GM12878 (cell line): ENCODE measurements at regions not wholly inside any gene's neighbourhood (a gene's known extent, or its start where the extent isn't known, plus 50 kb on each side); places are given as distances from the start of the nearest gene placed in this dataset.

ENCODE experiments used
- E2F8 ChIP-seq: fragments of 450-650 bp; IDR thresholded peaks from 2 replicates; pipeline ENCODE4 v1.6.1; 2018; ENCODE audit warnings: mild to moderate bottlenecking, low read depth, moderate library complexity; ENCODE audit not compliant: partially characterized antibody
- GABPA ChIP-seq: IDR thresholded peaks from 2 replicates; pipeline ENCODE4 v1.6.1; 2014; ENCODE audit warnings: antibody characterized with exemption, low read depth, mild to moderate bottlenecking, inconsistent platforms
- MYC ChIP-seq: IDR thresholded peaks from 2 replicates; pipeline ENCODE4 v1.6.1; 2011; ENCODE audit warnings: mild to moderate bottlenecking, low read length, moderate library complexity, inconsistent platforms; ENCODE audit not compliant: insufficient read depth, insufficient replicate concordance, insufficient read length, severe bottlenecking
- NR2C1 ChIP-seq: fragments of 450-650 bp; IDR thresholded peaks from 2 replicates; pipeline ENCODE4 v1.6.1; 2017; ENCODE audit warnings: antibody characterized with exemption, mild to moderate bottlenecking, moderate library complexity
- RFX5 ChIP-seq: IDR thresholded peaks from 2 replicates; pipeline ENCODE4 v1.6.1; 2011; ENCODE audit warnings: low read depth, low read length, improper control_type of control experiment
- SMARCA5 ChIP-seq: fragments of 450-650 bp; IDR thresholded peaks from 2 replicates; pipeline ENCODE4 v1.6.1; 2017; ENCODE audit warnings: mild to moderate bottlenecking
- TARDBP ChIP-seq: IDR thresholded peaks from 2 replicates; pipeline ENCODE4 v1.6.1; 2016; ENCODE audit warnings: borderline replicate concordance
- ZBTB11 ChIP-seq: fragments of 450-650 bp; formaldehyde crosslinking; IDR thresholded peaks from 2 replicates; pipeline ENCODE4 v1.5.0; 2022; ENCODE audit warnings: mild to moderate bottlenecking, missing genetic modification characterization
- ZSCAN29 ChIP-seq: fragments of 450-650 bp; IDR thresholded peaks from 2 replicates; pipeline ENCODE4 v1.6.1; 2017; ENCODE audit warnings: mild to moderate bottlenecking, moderate library complexity
- TF ChIP-seq, protein P1 (sequence below): fragments of 150-350 bp; IDR thresholded peaks from 2 replicates; pipeline ENCODE4 v1.6.1; 2016; ENCODE audit warnings: low read depth, low read length
- TF ChIP-seq, protein P2 (sequence below): fragments of 450-650 bp; formaldehyde crosslinking; IDR thresholded peaks from 2 replicates; pipeline ENCODE4 v1.4.0; 2020; ENCODE audit warnings: mild to moderate bottlenecking, moderate library complexity
- TF ChIP-seq, protein P3 (sequence below): fragments of 450-650 bp; IDR thresholded peaks from 2 replicates; pipeline ENCODE4 v1.6.1; 2016; ENCODE audit warnings: mild to moderate bottlenecking, moderate library complexity, borderline replicate concordance

GRCh38 chr5:173745123-173745522, 128.7 kb upstream of the BOD1 start (continued):
- TF ChIP-seq E2F8 (no peak), NR2C1 (no peak), SMARCA5 (no peak), MYC (no peak), GABPA (no peak), ZSCAN29 (no peak), TARDBP (no peak), RFX5 (no peak), ZBTB11 (CRISPR knock-in tag) (no peak)
- TF ChIP-seq, protein P1, sequence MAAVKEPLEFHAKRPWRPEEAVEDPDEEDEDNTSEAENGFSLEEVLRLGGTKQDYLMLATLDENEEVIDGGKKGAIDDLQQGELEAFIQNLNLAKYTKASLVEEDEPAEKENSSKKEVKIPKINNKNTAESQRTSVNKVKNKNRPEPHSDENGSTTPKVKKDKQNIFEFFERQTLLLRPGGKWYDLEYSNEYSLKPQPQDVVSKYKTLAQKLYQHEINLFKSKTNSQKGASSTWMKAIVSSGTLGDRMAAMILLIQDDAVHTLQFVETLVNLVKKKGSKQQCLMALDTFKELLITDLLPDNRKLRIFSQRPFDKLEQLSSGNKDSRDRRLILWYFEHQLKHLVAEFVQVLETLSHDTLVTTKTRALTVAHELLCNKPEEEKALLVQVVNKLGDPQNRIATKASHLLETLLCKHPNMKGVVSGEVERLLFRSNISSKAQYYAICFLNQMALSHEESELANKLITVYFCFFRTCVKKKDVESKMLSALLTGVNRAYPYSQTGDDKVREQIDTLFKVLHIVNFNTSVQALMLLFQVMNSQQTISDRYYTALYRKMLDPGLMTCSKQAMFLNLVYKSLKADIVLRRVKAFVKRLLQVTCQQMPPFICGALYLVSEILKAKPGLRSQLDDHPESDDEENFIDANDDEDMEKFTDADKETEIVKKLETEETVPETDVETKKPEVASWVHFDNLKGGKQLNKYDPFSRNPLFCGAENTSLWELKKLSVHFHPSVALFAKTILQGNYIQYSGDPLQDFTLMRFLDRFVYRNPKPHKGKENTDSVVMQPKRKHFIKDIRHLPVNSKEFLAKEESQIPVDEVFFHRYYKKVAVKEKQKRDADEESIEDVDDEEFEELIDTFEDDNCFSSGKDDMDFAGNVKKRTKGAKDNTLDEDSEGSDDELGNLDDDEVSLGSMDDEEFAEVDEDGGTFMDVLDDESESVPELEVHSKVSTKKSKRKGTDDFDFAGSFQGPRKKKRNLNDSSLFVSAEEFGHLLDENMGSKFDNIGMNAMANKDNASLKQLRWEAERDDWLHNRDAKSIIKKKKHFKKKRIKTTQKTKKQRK, result no peak
- TF ChIP-seq, protein P2, sequence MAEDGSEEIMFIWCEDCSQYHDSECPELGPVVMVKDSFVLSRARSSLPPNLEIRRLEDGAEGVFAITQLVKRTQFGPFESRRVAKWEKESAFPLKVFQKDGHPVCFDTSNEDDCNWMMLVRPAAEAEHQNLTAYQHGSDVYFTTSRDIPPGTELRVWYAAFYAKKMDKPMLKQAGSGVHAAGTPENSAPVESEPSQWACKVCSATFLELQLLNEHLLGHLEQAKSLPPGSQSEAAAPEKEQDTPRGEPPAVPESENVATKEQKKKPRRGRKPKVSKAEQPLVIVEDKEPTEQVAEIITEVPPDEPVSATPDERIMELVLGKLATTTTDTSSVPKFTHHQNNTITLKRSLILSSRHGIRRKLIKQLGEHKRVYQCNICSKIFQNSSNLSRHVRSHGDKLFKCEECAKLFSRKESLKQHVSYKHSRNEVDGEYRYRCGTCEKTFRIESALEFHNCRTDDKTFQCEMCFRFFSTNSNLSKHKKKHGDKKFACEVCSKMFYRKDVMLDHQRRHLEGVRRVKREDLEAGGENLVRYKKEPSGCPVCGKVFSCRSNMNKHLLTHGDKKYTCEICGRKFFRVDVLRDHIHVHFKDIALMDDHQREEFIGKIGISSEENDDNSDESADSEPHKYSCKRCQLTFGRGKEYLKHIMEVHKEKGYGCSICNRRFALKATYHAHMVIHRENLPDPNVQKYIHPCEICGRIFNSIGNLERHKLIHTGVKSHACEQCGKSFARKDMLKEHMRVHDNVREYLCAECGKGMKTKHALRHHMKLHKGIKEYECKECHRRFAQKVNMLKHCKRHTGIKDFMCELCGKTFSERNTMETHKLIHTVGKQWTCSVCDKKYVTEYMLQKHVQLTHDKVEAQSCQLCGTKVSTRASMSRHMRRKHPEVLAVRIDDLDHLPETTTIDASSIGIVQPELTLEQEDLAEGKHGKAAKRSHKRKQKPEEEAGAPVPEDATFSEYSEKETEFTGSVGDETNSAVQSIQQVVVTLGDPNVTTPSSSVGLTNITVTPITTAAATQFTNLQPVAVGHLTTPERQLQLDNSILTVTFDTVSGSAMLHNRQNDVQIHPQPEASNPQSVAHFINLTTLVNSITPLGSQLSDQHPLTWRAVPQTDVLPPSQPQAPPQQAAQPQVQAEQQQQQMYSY (CRISPR knock-in tag), result no peak
- TF ChIP-seq, protein P3, sequence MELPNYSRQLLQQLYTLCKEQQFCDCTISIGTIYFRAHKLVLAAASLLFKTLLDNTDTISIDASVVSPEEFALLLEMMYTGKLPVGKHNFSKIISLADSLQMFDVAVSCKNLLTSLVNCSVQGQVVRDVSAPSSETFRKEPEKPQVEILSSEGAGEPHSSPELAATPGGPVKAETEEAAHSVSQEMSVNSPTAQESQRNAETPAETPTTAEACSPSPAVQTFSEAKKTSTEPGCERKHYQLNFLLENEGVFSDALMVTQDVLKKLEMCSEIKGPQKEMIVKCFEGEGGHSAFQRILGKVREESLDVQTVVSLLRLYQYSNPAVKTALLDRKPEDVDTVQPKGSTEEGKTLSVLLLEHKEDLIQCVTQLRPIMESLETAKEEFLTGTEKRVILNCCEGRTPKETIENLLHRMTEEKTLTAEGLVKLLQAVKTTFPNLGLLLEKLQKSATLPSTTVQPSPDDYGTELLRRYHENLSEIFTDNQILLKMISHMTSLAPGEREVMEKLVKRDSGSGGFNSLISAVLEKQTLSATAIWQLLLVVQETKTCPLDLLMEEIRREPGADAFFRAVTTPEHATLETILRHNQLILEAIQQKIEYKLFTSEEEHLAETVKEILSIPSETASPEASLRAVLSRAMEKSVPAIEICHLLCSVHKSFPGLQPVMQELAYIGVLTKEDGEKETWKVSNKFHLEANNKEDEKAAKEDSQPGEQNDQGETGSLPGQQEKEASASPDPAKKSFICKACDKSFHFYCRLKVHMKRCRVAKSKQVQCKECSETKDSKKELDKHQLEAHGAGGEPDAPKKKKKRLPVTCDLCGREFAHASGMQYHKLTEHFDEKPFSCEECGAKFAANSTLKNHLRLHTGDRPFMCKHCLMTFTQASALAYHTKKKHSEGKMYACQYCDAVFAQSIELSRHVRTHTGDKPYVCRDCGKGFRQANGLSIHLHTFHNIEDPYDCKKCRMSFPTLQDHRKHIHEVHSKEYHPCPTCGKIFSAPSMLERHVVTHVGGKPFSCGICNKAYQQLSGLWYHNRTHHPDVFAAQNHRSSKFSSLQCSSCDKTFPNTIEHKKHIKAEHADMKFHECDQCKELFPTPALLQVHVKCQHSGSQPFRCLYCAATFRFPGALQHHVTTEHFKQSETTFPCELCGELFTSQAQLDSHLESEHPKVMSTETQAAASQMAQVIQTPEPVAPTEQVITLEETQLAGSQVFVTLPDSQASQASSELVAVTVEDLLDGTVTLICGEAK, result no peak
